ENCODE measurements at regions not wholly inside any gene's neighbourhood (a gene's known extent, or its start where the extent isn't known, plus 50 kb on each side); places are given as distances from the start of the nearest gene placed in this dataset.

DNA sequence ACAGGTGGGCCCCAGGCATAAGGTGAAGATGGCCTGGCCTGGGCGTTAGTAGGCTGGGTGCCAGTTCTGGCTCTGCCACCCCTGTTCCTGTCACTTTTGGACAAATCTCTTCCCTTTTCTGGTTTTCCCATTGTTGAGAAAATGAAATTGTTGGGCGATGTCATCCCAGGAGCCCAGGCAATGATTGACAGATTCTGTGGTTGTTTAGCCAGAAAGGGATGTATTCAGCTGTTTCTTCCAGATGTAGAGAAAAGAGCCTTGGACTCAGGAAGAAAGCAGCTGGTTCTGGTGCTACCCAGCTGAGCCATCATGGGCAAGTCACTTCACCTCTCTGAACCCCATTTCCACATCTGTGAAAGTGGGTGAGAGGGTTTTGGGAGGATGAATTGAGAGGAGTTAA, 60.1 kb upstream of the MRTFB start:
- Histone ChIP-seq H3K27ac (ENCODE audit: extremely low read length, insufficient read depth, low read length) (no peak overlapping the region), H3K4me2 (ENCODE audit: low read depth, low read length) (no peak overlapping the region), H3K9ac (ENCODE audit: insufficient read depth, low read depth, low read length) (no peak overlapping the region), H3K79me2 (ENCODE audit: insufficient read depth, low read length) (no peaks in the 10 kb centered on the region), H4K20me1 (ENCODE audit: insufficient read depth, low read length) (no peaks in the 10 kb centered on the region), H3K4me3 (replicated peaks in 1 of 3; ENCODE audit: insufficient read depth in 1 of 3, low read depth in 2 of 3, low read length in 3 of 3) (no peak overlapping the region), H3K27me3 (ENCODE audit: control insufficient read depth in 1 of 2, insufficient read depth in 2 of 2, low read length in 2 of 2) (0 out of 5 replicates have a peak, but pooled peaks cover 0 to 4% of the 10 kb centered on the region in 2 experiments), H3K4me1 (ENCODE audit: insufficient read depth, low read length) (peaks cover 40% of the 10 kb centered on the region), H3K9me3 (ENCODE audit: low read length) (no peaks in the 10 kb centered on the region), H3K36me3 (replicated peaks in 1 of 2; ENCODE audit: control insufficient read depth in 1 of 2, insufficient read depth in 2 of 2, low read length in 2 of 2) (no peaks in the 10 kb centered on the region), H2AFZ (ENCODE audit: low read length) (no peak overlapping the region)
- ATAC-seq (no peak), DNase-seq (ENCODE audit: low spot score) (no peak), FAIRE-seq (no peak)
- no TSS peak for BruUV-seq (replicated peaks)
- WGBS (ENCODE audit: low lambda C conversion rate): 59% methylated on average over 2 of the region's 2 CpGs
- intact Hi-C loops (cut with micrococcal nuclease; ENCODE audit: unreplicated experiment): no loop called here
- ChIA-PET CTCF (ENCODE audit: low intra/inter-chr PET ratio, low total read pairs) (no interaction called here), POLR2A (no interaction called here)
- TF ChIP-seq NBN (conservative IDR thresholded peaks at IDR 0.05): no peak
- TF ChIP-seq ZC3H13 (CRISPR knock-in tag; IDR thresholded peaks at IDR 0.05): no peak
- TF ChIP-seq RBM39 (IDR thresholded peaks at IDR 0.05; ENCODE audit: low read depth, low read length, poor library complexity, severe bottlenecking): no peak
- TF ChIP-seq ZNF720 (CRISPR knock-in tag; IDR thresholded peaks at IDR 0.05): no peak
- TF ChIP-seq ZNF496 (CRISPR knock-in tag; IDR thresholded peaks at IDR 0.05; ENCODE audit: insufficient replicate concordance): no peak
- no peak for TF ChIP-seq KDM3A (CRISPR knock-in tag; IDR thresholded peaks at IDR 0.05; ENCODE audit: low read depth)
- TF ChIP-seq, protein P1, sequence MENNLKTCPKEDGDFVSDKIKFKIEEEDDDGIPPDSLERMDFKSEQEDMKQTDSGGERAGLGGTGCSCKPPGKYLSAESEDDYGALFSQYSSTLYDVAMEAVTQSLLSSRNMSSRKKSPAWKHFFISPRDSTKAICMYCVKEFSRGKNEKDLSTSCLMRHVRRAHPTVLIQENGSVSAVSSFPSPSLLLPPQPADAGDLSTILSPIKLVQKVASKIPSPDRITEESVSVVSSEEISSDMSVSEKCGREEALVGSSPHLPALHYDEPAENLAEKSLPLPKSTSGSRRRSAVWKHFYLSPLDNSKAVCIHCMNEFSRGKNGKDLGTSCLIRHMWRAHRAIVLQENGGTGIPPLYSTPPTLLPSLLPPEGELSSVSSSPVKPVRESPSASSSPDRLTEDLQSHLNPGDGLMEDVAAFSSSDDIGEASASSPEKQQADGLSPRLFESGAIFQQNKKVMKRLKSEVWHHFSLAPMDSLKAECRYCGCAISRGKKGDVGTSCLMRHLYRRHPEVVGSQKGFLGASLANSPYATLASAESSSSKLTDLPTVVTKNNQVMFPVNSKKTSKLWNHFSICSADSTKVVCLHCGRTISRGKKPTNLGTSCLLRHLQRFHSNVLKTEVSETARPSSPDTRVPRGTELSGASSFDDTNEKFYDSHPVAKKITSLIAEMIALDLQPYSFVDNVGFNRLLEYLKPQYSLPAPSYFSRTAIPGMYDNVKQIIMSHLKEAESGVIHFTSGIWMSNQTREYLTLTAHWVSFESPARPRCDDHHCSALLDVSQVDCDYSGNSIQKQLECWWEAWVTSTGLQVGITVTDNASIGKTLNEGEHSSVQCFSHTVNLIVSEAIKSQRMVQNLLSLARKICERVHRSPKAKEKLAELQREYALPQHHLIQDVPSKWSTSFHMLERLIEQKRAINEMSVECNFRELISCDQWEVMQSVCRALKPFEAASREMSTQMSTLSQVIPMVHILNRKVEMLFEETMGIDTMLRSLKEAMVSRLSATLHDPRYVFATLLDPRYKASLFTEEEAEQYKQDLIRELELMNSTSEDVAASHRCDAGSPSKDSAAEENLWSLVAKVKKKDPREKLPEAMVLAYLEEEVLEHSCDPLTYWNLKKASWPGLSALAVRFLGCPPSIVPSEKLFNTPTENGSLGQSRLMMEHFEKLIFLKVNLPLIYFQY (CRISPR knock-in tag; IDR thresholded peaks at IDR 0.05; ENCODE audit: borderline replicate concordance): no peak
- no peak for TF ChIP-seq TBL1XR1 (IDR thresholded peaks at IDR 0.05; ENCODE audit: borderline replicate concordance, low read length, partially characterized antibody)
- TF ChIP-seq ZNF430 (CRISPR knock-in tag; IDR thresholded peaks at IDR 0.05): no peak
- no peak for TF ChIP-seq CREB1 (IDR thresholded peaks at IDR 0.05)
- TF ChIP-seq CREB1 (CRISPR knock-in tag; IDR thresholded peaks at IDR 0.05): no peak
- no peak for TF ChIP-seq ZNF121 (CRISPR knock-in tag; IDR thresholded peaks at IDR 0.05)
- no peak for TF ChIP-seq ZNF547 (CRISPR knock-in tag; IDR thresholded peaks at IDR 0.05)
- no peak for TF ChIP-seq AKAP8 (CRISPR knock-in tag; IDR thresholded peaks at IDR 0.05)
- TF ChIP-seq FOXJ3 (CRISPR knock-in tag; IDR thresholded peaks at IDR 0.05; ENCODE audit: borderline replicate concordance): no peak
- no peak for TF ChIP-seq POLR2G (IDR thresholded peaks at IDR 0.05; ENCODE audit: low read depth, low read length)
- TF ChIP-seq ZFY (CRISPR knock-in tag; IDR thresholded peaks at IDR 0.05): no peak
- no peak for TF ChIP-seq ZNF775 (CRISPR knock-in tag; IDR thresholded peaks at IDR 0.05; ENCODE audit: borderline replicate concordance)
- TF ChIP-seq ZNF24 (IDR thresholded peaks at IDR 0.05): no peak
- in situ Hi-C loops (cut with HindIII; ENCODE audit: extremely low pct_ligation_motif_present, low pct_unique_long_range_greater_than_20kb): no loop called here
